GM10266 (cell line): ENCODE measurements at regions not wholly inside any gene's neighbourhood (a gene's known extent, or its start where the extent isn't known, plus 50 kb on each side); places are given as distances from the start of the nearest gene placed in this dataset.

Experiments used
- DNase-seq: peaks from one replicate; pipeline ENCODE4 v3.0.0; 2012; ENCODE audit errors: extremely low spot score
- CTCF ChIP-seq: IDR thresholded peaks from 2 replicates; pipeline ENCODE4 v1.5.1; 2012; ENCODE audit warnings: mild to moderate bottlenecking, low read depth; ENCODE audit not compliant: control insufficient read depth, insufficient read depth; ENCODE audit errors: missing control alignments

- no peak for DNase-seq
- TF ChIP-seq CTCF: no peak
Observed at GRCh38 chr3:4042869-4043268, 243.6 kb downstream of the LRRN1 start.

- DNase-seq: no peak
- no peak for TF ChIP-seq CTCF
Observed at GRCh38 chr3:4043867-4044575, 244.8 kb downstream of the LRRN1 start.

GRCh38 chr3:4044619-4045018, 245.4 kb downstream of the LRRN1 start:
- no peak for TF ChIP-seq CTCF
- no peak for DNase-seq

GRCh38 chr3:4045756-4046155, 246.5 kb downstream of the LRRN1 start:
- no peak for DNase-seq
- TF ChIP-seq CTCF: no peak

GRCh38 chr3:4047366-4047765, 248.1 kb downstream of the LRRN1 start:
- no peak for TF ChIP-seq CTCF
- DNase-seq: no peak

- DNase-seq: no peak
- no peak for TF ChIP-seq CTCF
Observed at GRCh38 chr3:4052706-4053105, 250.5 kb upstream of the SETMAR start.

- TF ChIP-seq CTCF: no peak
- DNase-seq: no peak
Observed at GRCh38 chr3:4053975-4054374, 249.2 kb upstream of the SETMAR start.
